ENCODE measurements at regions not wholly inside any gene's neighbourhood (a gene's known extent, or its start where the extent isn't known, plus 50 kb on each side); places are given as distances from the start of the nearest gene placed in this dataset.
"Not testable (repeated sequence)": the region's sequence is repeated elsewhere in the genome, so short reads cannot be mapped to it uniquely, and the experiment has no call there.

DNA sequence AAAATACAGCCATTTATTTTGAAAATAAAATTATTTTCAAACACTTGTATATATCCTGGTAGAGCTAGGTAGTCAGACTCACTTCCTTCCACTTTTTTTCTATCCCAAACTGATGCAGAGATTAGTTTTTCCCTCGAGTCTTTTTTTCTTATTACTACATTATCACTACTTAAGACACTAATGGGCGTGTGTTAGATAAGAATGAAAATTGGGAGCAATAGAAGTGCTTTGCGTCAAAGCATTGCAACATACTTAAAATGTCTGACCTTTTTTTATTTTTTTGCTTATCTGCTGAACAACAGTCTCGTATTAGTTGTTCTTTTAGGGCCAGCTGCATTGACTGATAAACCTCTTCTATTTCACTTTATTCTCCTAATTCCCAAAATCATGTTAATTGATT is 1278.7 kb downstream of the CDH12 start:
- Histone ChIP-seq H3K27me3 (ENCODE audit: control insufficient read depth, insufficient read depth, low read length) (no peaks in the 10 kb centered on the region), H3K36me3 (ENCODE audit: control insufficient read depth, insufficient read depth, low read length) (no peaks in the 10 kb centered on the region), H3K4me3 (ENCODE audit: low read depth, low read length) (no peak overlapping the region)
- ChIA-PET CTCF (no interaction called here), POLR2A (no interaction called here)
- TF ChIP-seq, protein P1, sequence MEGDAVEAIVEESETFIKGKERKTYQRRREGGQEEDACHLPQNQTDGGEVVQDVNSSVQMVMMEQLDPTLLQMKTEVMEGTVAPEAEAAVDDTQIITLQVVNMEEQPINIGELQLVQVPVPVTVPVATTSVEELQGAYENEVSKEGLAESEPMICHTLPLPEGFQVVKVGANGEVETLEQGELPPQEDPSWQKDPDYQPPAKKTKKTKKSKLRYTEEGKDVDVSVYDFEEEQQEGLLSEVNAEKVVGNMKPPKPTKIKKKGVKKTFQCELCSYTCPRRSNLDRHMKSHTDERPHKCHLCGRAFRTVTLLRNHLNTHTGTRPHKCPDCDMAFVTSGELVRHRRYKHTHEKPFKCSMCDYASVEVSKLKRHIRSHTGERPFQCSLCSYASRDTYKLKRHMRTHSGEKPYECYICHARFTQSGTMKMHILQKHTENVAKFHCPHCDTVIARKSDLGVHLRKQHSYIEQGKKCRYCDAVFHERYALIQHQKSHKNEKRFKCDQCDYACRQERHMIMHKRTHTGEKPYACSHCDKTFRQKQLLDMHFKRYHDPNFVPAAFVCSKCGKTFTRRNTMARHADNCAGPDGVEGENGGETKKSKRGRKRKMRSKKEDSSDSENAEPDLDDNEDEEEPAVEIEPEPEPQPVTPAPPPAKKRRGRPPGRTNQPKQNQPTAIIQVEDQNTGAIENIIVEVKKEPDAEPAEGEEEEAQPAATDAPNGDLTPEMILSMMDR (IDR thresholded peaks at IDR 0.05; ENCODE audit: insufficient read depth, low read depth, low read length) = no peak
- no peak for DNase-seq (ENCODE audit: low read depth)

DNA sequence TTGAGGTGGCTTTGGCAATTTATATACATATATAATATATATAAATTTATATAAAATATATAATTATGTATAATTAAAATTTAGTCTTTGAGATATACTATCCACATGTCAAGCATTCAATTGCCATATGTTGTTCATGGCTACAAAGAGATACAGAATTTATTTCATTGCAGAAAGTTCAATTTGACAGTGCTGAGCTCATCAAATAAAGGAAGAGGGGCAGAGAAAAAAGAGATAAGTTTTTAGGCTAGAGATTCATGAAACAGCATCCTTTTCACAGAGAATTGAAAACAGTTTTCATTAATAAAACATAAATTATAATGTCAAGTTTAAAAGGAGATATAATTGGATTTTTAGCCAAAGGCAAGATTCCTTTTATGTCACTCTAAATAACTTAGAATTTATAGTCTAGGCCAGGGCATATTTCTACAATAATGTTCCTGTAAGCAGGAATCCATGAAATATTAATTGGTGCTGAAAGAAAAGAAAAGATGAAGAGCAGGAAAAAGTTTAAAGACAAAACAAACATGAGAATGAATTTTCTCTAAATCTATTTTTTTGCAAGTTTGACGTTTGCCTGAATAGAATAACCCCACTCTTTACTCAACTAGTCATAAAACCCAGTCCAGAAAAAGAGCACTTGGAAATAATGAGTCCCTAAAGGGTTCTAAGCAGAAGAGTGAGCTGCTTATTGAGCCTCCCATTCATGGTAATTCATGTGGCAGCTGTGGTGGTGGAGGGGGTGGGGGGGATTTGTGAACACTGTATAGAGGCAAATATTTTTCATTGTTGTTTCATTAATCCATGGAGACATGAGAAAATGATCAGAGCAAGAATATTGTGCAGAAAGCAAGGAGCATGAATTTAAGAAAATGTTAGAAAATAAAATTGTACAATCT is 1279.5 kb downstream of the CDH12 start:
- TF ChIP-seq, protein P1 (IDR thresholded peaks at IDR 0.05; ENCODE audit: insufficient read depth, low read depth, low read length) = no peak
- DNase-seq (ENCODE audit: low read depth) = no peak
- Histone ChIP-seq H3K36me3 (ENCODE audit: control insufficient read depth, insufficient read depth, low read length) (no peaks in the 10 kb centered on the region), H3K27me3 (ENCODE audit: control insufficient read depth, insufficient read depth, low read length) (no peaks in the 10 kb centered on the region), H3K4me3 (ENCODE audit: low read depth, low read length) (no peak overlapping the region)
- ChIA-PET CTCF (no interaction called here), POLR2A (no interaction called here)

DNA sequence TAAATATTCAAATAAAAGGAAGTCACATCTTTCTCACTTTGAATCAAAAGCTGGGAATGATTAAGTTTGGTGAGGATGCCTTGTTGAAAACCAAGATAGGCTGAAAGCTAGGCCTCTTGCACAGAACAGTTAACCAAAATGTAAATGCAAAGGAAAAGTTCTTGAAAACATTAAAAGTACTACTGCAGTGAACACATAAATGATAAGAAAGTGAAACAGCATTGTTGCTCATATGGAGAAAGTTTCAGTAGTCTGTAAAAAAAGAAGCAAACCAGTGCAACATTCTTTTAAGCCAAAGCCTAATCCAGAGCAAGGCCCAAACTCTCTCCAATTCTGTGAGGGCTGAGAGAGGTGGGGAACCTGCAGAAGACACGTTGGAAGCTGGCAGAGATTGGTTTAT is 1281.9 kb downstream of the CDH12 start:
- DNase-seq (ENCODE audit: low read depth); H3K36me3 ChIP-seq (ENCODE audit: control insufficient read depth, insufficient read depth, low read length); H3K27me3 ChIP-seq (ENCODE audit: control insufficient read depth, insufficient read depth, low read length); POLR2A ChIA-PET; H3K4me3 ChIP-seq (ENCODE audit: low read depth, low read length); CTCF ChIA-PET: not testable (repeated sequence)

DNA sequence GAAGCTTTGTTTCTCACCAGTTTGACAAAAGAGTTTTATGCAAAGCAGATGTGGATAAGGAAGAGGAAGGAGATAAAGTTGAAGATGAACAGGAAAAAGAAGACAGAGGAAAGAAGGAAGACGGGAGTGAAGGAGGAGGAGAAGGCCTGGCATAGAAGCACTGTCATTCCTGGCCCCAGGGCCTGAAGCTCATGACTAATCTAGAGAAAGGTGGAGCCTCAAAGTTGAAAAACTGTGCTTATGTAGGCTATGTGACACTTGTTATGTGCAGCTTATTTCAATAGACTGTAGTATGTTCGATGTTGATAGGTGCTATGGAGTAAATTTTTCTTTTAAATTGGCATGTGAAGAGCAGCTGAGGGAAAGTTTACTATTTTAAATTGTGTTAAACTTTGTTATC is 1294.0 kb downstream of the CDH12 start:
- H3K36me3 ChIP-seq (ENCODE audit: control insufficient read depth, insufficient read depth, low read length); POLR2A ChIA-PET; H3K27me3 ChIP-seq (ENCODE audit: control insufficient read depth, insufficient read depth, low read length); H3K4me3 ChIP-seq (ENCODE audit: low read depth, low read length); CTCF ChIA-PET; DNase-seq (ENCODE audit: low read depth): not testable (repeated sequence)

DNA sequence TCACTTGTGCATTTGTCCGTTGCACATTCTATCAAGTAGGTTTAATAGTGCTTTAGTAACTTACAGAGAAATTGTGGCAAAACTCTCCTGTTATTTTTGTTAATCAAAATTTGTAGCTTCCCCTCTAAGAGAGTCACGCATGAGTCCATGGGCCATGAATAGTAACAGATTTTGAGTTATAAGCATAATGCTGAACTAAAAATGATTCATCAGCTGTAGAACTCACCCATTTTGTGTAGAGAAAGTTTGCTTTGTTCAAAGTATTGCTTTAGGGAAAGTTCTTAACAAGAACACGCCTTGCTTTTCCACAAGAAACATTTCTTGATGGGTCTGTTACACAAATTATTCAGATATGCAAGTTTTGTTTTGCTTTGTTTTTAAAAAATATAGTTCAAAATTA is 1300.9 kb downstream of the CDH12 start:
- POLR2A ChIA-PET; H3K4me3 ChIP-seq (ENCODE audit: low read depth, low read length); H3K27me3 ChIP-seq (ENCODE audit: control insufficient read depth, insufficient read depth, low read length); CTCF ChIA-PET; DNase-seq (ENCODE audit: low read depth); H3K36me3 ChIP-seq (ENCODE audit: control insufficient read depth, insufficient read depth, low read length): not testable (repeated sequence)

DNA sequence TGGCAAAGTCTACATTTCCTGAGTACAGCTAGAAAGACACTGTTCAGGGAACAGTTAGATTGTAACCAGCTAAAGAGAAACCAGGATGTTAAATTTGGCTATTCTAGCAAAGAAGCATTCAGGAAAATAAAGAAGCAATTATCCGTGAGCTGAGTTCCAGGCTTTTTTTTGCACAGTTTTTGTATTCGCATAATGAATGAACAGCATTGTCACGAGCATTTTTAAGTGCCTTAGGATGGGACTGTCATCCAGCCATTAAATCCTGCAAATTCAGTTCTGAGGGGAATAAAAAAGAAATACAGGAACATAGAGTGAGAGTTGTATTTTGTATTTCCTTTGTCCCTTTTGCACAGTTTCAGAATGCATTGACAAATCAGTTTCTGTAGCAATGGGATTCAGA is 1302.2 kb downstream of the CDH12 start:
- H3K36me3 ChIP-seq (ENCODE audit: control insufficient read depth, insufficient read depth, low read length); DNase-seq (ENCODE audit: low read depth); CTCF ChIA-PET; POLR2A ChIA-PET; H3K4me3 ChIP-seq (ENCODE audit: low read depth, low read length); H3K27me3 ChIP-seq (ENCODE audit: control insufficient read depth, insufficient read depth, low read length): not testable (repeated sequence)

DNA sequence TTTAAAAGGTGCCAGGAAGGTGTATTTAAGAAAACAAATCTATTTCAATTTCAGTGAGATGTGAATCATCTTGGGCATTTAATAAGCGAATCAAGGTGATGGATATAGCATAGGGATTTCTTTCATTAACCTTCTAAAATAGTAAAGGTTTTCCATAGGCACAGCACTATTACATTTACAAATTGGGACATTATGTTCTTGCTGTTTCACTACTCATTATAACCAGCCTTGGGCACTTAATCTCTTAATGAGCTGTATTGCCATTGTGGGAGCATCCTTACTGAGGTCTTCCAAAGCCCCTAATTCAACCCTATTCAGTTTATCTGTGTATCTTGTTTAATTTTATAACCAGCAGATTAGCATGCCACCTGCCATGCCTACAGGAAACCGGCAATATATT is 1305.5 kb downstream of the CDH12 start:
- POLR2A ChIA-PET; H3K27me3 ChIP-seq (ENCODE audit: control insufficient read depth, insufficient read depth, low read length); H3K36me3 ChIP-seq (ENCODE audit: control insufficient read depth, insufficient read depth, low read length); DNase-seq (ENCODE audit: low read depth); CTCF ChIA-PET; H3K4me3 ChIP-seq (ENCODE audit: low read depth, low read length): not testable (repeated sequence)

DNA sequence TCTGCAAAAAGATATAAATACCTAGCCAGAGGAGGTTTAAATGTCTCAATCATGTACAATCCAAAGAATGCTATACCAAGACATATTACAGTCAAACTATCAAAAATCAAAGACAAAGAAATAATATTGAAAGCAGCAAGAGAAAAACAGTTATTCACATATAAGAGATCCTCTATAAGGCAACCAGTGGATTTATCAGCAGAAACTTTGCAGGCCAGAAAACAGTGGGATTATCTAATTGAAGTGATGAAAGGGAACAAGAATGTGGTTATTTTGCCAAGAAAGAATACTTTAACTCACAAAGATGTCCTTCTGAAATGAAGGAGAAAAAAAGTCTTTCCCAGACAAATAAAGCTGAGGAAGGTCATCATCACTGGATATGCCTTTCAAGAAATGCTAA is 1318.0 kb downstream of the CDH12 start:
- H3K36me3 ChIP-seq (ENCODE audit: control insufficient read depth, insufficient read depth, low read length); H3K27me3 ChIP-seq (ENCODE audit: control insufficient read depth, insufficient read depth, low read length); POLR2A ChIA-PET; H3K4me3 ChIP-seq (ENCODE audit: low read depth, low read length); CTCF ChIA-PET: not testable (repeated sequence)
- peak; percentile 8 for DNase-seq (ENCODE audit: low read depth)

DNA sequence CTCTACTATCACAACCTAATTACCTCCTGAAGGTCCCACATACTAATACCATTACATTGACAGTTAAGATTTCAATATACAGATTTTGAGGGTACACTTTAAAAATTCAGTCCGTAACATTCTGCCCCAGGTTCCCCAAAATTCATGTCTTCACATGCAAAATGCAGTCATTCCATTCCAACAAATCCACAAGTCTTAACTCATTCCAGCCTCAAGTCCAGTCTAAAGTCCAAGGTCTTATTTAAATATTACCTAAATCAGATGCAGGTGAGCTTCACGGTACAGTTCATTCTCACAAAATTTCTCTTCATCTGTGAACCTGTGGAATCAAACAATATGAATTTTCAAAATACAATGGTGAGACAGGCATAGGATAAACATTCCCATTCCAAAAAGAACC is 1332.0 kb downstream of the CDH12 start:
- H3K4me3 ChIP-seq (ENCODE audit: low read depth, low read length); H3K27me3 ChIP-seq (ENCODE audit: control insufficient read depth, insufficient read depth, low read length); H3K36me3 ChIP-seq (ENCODE audit: control insufficient read depth, insufficient read depth, low read length); CTCF ChIA-PET; POLR2A ChIA-PET; DNase-seq (ENCODE audit: low read depth): not testable (repeated sequence)

DNA sequence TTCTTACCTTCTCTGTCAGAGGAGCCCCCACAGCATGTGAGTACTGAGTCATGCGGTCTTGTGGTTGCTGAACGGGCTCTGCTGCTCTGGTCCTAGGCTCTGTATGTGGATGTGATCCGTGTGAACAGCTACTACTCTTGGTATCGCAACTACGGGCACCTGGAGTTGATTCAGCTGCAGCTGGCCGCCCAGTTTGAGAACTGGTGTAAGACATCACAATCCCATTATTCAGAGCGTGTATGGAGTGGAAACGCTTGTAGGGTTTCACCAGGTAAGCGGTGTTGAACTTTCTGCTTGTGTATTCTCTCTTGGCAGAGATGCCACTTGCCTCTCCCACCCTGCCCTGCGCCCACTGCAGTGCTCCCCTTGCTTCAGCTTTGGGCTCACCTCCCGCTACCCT is 1356.2 kb downstream of the CDH12 start:
- POLR2A ChIA-PET; H3K4me3 ChIP-seq (ENCODE audit: low read depth, low read length); DNase-seq (ENCODE audit: low read depth); H3K27me3 ChIP-seq (ENCODE audit: control insufficient read depth, insufficient read depth, low read length); CTCF ChIA-PET; H3K36me3 ChIP-seq (ENCODE audit: control insufficient read depth, insufficient read depth, low read length): not testable (repeated sequence)

DNA sequence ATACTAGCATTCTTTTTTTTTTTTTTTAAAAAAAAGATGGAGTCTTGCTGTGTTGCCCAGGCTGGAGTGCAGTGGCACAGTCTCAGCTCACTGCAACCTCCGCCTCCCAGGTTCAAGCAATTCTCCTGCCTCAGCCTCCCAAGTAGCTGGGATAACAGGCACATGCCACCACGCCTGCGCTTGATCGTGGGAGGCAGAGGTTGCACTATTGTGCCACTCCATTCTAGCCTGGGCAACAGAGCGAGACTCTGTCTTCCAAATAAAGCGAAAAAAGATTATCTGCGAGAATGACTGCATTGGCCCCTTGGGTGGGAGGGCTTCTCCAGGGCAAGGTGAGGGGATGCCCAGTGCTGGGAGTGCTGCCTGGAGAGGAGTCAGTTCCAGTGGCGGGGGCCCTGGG is 1357.1 kb downstream of the CDH12 start:
- DNase-seq (ENCODE audit: low read depth); POLR2A ChIA-PET: not testable (repeated sequence)

DNA sequence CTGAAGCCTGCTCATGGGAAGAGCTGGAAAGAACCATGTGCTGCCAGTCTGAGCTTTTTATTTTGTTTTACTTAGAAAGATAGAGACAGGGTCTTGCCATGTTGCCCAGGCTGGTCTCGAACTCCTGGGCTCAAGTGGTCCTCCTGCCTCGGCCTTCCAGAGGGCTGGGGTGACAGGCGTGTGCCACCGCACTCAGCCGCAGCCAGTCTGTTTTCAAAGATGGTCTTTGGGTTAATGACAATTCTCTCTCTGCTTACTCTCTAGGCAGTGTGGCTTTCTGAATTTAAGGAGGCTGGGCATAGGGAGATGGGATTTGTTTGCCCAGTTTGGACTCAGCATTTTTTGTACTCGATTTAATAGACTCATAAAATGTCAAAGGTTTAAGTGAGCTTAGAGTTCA is 1357.9 kb downstream of the CDH12 start:
- H3K4me3 ChIP-seq (ENCODE audit: low read depth, low read length); POLR2A ChIA-PET; CTCF ChIA-PET; H3K27me3 ChIP-seq (ENCODE audit: control insufficient read depth, insufficient read depth, low read length); H3K36me3 ChIP-seq (ENCODE audit: control insufficient read depth, insufficient read depth, low read length); DNase-seq (ENCODE audit: low read depth): not testable (repeated sequence)

More for the DNA sequence above, 1357.1 kb downstream of the CDH12 start:
- H3K27me3 ChIP-seq (ENCODE audit: control insufficient read depth, insufficient read depth, low read length); H3K4me3 ChIP-seq (ENCODE audit: low read depth, low read length); H3K36me3 ChIP-seq (ENCODE audit: control insufficient read depth, insufficient read depth, low read length); CTCF ChIA-PET: not testable (repeated sequence)

Measured in BJ (cell line).